GM19397 (cell line): ENCODE measurements at regions not wholly inside any gene's neighbourhood (a gene's known extent, or its start where the extent isn't known, plus 50 kb on each side); places are given as distances from the start of the nearest gene placed in this dataset.
"Not testable (repeated sequence)": the region's sequence is repeated elsewhere in the genome, so short reads cannot be mapped to it uniquely, and the experiment has no call there.

ENCODE experiments used
- ATAC-seq: cut with Tn5 transposase; IDR thresholded peaks from one replicate; pipeline ENCODE4 v1.9.1; 2021; ENCODE audit warnings: mild to moderate bottlenecking, moderate library complexity; ENCODE audit not compliant: unreplicated experiment

- no peak for ATAC-seq
Observed at GRCh38 chr1:217921126-217921904, 290.2 kb downstream of the SPATA17 start.

- ATAC-seq = no peak
Observed at GRCh38 chr1:217924924-217925323, 293.8 kb downstream of the SPATA17 start.

GRCh38 chr1:217929213-217929885 is 298.2 kb downstream of the SPATA17 start:
- ATAC-seq = no peak

- ATAC-seq = no peak
Observed at GRCh38 chr1:217943361-217943760, 312.2 kb downstream of the SPATA17 start.

- no peak for ATAC-seq
Observed at GRCh38 chr1:217944550-217944949, 313.4 kb downstream of the SPATA17 start.

- no peak for ATAC-seq
Observed at GRCh38 chr1:217946511-217946910, 315.4 kb downstream of the SPATA17 start.

- ATAC-seq = no peak
Observed at GRCh38 chr1:217948741-217949140, 317.6 kb downstream of the SPATA17 start.

- ATAC-seq = no peak
Observed at GRCh38 chr1:217953330-217953729, 322.2 kb downstream of the SPATA17 start.

- no peak for ATAC-seq
Observed at GRCh38 chr1:217953922-217954321, 322.8 kb downstream of the SPATA17 start.

- ATAC-seq = no peak
Observed at GRCh38 chr1:217955723-217956122, 324.6 kb downstream of the SPATA17 start.

GRCh38 chr1:217965156-217965786 is 319.8 kb upstream of the RRP15 start:
- ATAC-seq = no peak

- ATAC-seq = no peak
Observed at GRCh38 chr1:217968085-217968484, 317.0 kb upstream of the RRP15 start.

GRCh38 chr1:217969428-217969827 is 315.7 kb upstream of the RRP15 start:
- no peak for ATAC-seq

GRCh38 chr1:217977943-217978342 is 307.1 kb upstream of the RRP15 start:
- ATAC-seq = no peak

- ATAC-seq = no peak
Observed at GRCh38 chr1:217981430-217981829, 303.7 kb upstream of the RRP15 start.

GRCh38 chr1:217982331-217983050 is 302.6 kb upstream of the RRP15 start:
- no peak for ATAC-seq

- ATAC-seq = no peak
Observed at GRCh38 chr1:217983051-217983375, 302.1 kb upstream of the RRP15 start.

GRCh38 chr1:217985641-217986040 is 299.5 kb upstream of the RRP15 start:
- ATAC-seq = no peak

GRCh38 chr1:217989510-217989909 is 295.6 kb upstream of the RRP15 start:
- ATAC-seq = no peak

GRCh38 chr1:217993439-217993838 is 291.7 kb upstream of the RRP15 start:
- no peak for ATAC-seq

- not testable (repeated sequence) for ATAC-seq
Observed at GRCh38 chr1:218008296-218008695, 276.8 kb upstream of the RRP15 start.
